ENCODE measurements at regions not wholly inside any gene's neighbourhood (a gene's known extent, or its start where the extent isn't known, plus 50 kb on each side); places are given as distances from the start of the nearest gene placed in this dataset.

DNA sequence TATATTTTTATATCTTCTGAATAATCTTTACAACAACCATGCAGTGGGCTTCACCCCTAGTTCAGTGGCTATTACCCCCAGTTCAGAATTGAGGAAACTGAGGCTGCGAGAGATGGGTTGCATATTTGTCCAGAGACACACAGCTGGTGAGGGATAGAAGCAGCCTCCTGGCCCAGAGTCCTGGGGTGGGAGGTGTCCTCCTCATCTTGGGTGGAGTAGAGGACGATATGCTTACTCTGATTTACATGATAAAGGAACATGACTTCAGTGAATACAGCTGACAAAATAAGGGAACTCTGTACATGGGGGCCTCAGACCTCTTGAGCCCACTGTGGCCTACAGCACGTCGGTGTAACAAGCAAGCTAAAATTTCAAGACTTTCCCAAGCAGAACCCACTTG lies 214.7 kb downstream of the FBXO15 start:
- 93% methylated on average over 3 of the region's 4 CpGs for WGBS (ENCODE audit: insufficient coverage)
- no peaks in the 10 kb centered on the region for H3K27me3 ChIP-seq (ENCODE audit: control insufficient read depth in 2 of 2, insufficient read depth in 2 of 2, low read length in 2 of 2)
- no peak overlapping the region for H3K4me3 Mint-ChIP-seq
- peaks cover 0 to 4% (median 2%) of the 10 kb centered on the region in 7 donors for H3K9me3 Mint-ChIP-seq
- H2AFZ ChIP-seq (ENCODE audit: insufficient read depth, low read depth, low read length, poor library complexity, severe bottlenecking) = no peak overlapping the region
- TF ChIP-seq, protein P1, sequence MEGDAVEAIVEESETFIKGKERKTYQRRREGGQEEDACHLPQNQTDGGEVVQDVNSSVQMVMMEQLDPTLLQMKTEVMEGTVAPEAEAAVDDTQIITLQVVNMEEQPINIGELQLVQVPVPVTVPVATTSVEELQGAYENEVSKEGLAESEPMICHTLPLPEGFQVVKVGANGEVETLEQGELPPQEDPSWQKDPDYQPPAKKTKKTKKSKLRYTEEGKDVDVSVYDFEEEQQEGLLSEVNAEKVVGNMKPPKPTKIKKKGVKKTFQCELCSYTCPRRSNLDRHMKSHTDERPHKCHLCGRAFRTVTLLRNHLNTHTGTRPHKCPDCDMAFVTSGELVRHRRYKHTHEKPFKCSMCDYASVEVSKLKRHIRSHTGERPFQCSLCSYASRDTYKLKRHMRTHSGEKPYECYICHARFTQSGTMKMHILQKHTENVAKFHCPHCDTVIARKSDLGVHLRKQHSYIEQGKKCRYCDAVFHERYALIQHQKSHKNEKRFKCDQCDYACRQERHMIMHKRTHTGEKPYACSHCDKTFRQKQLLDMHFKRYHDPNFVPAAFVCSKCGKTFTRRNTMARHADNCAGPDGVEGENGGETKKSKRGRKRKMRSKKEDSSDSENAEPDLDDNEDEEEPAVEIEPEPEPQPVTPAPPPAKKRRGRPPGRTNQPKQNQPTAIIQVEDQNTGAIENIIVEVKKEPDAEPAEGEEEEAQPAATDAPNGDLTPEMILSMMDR (IDR thresholded peaks at IDR 0.05) = no peak
- H3K36me3 Mint-ChIP-seq = no peaks in the 10 kb centered on the region
- no peak overlapping the region for H3K4me2 ChIP-seq (replicated peaks; ENCODE audit: extremely low read depth, low read length, poor library complexity, severe bottlenecking)
- H3K4me3 ChIP-seq (replicated peaks in 1 of 3; ENCODE audit: low read depth in 2 of 3, low read length in 3 of 3) = no peak overlapping the region
- no peak overlapping the region for H3K27ac Mint-ChIP-seq
- H4K20me1 ChIP-seq (ENCODE audit: insufficient read depth, low read length) = no peaks in the 10 kb centered on the region
- no peaks in the 10 kb centered on the region for H3K4me1 ChIP-seq (ENCODE audit: control insufficient read depth in 1 of 2, insufficient read depth in 2 of 2, low read length in 2 of 2)
- no peak overlapping the region for H3K27ac ChIP-seq (ENCODE audit: low read depth in 1 of 2, low read length in 2 of 2)
- no peak overlapping the region for H3K9ac ChIP-seq (ENCODE audit: insufficient read depth, low read length, poor library complexity, severe bottlenecking)
- H3K4me1 Mint-ChIP-seq = no peaks in the 10 kb centered on the region
- H3K79me2 ChIP-seq (ENCODE audit: insufficient read depth, low read length) = no peaks in the 10 kb centered on the region
- no peak for DNase-seq
- intact Hi-C loops (cut with micrococcal nuclease) = no loop called here
- H3K36me3 ChIP-seq (replicated peaks in 1 of 2; ENCODE audit: control insufficient read depth in 1 of 2, insufficient read depth in 2 of 2, low read length in 2 of 2) = no peaks in the 10 kb centered on the region
- H3K27me3 Mint-ChIP-seq (ENCODE audit: low read depth in 3 of 3) = peaks cover 0 to 5% (median 1%) of the 10 kb centered on the region in 3 donors
- no peaks in the 10 kb centered on the region for H3K9me3 ChIP-seq (replicated peaks in 1 of 2; ENCODE audit: control insufficient read depth in 1 of 2, insufficient read depth in 1 of 2, low read length in 2 of 2)

DNA sequence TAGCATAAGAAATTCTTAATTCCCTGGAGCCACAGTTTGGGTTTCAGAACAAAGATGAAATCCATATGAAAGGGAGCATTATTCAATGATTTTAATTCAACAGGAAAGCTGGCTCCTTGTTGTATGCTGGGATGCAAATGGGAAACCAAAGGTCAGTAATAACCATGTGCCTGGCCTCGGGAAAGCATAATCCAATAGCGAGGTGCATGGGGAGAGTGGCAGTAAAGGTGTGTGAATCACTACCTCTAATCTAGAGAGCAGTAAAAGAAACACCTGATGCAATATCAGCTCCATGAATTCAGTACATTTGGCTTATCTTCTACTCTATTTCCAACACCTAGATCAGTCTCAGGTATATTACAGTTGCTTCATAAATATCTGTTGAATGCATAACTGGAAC lies 220.1 kb downstream of the FBXO15 start:
- H3K4me1 ChIP-seq (ENCODE audit: control insufficient read depth in 1 of 2, insufficient read depth in 2 of 2, low read length in 2 of 2) = no peaks in the 10 kb centered on the region
- Mint-ChIP-seq H3K4me1 (no peaks in the 10 kb centered on the region), H3K27me3 (ENCODE audit: low read depth in 3 of 3) (peaks cover 0 to 1% (median 0%) of the 10 kb centered on the region in 3 donors), H3K9me3 (peaks cover 0 to 3% (median 0%) of the 10 kb centered on the region in 7 donors), H3K36me3 (no peaks in the 10 kb centered on the region), H3K4me3 (no peak overlapping the region), H3K27ac (no peak overlapping the region)
- no peak overlapping the region for H2AFZ ChIP-seq (ENCODE audit: insufficient read depth, low read depth, low read length, poor library complexity, severe bottlenecking)
- WGBS (ENCODE audit: insufficient coverage) = no CpG with 5 or more reads among the region's 2 CpGs
- H3K27me3 ChIP-seq (ENCODE audit: control insufficient read depth in 2 of 2, insufficient read depth in 2 of 2, low read length in 2 of 2) = no peaks in the 10 kb centered on the region
- H3K79me2 ChIP-seq (ENCODE audit: insufficient read depth, low read length) = no peaks in the 10 kb centered on the region
- H3K36me3 ChIP-seq (replicated peaks in 1 of 2; ENCODE audit: control insufficient read depth in 1 of 2, insufficient read depth in 2 of 2, low read length in 2 of 2) = no peaks in the 10 kb centered on the region
- H3K4me3 ChIP-seq (replicated peaks in 1 of 3; ENCODE audit: low read depth in 2 of 3, low read length in 3 of 3) = no peak overlapping the region
- H3K4me2 ChIP-seq (replicated peaks; ENCODE audit: extremely low read depth, low read length, poor library complexity, severe bottlenecking) = no peak overlapping the region
- TF ChIP-seq, protein P1 (IDR thresholded peaks at IDR 0.05) = no peak
- no peaks in the 10 kb centered on the region for H3K9me3 ChIP-seq (replicated peaks in 1 of 2; ENCODE audit: control insufficient read depth in 1 of 2, insufficient read depth in 1 of 2, low read length in 2 of 2)
- H3K9ac ChIP-seq (ENCODE audit: insufficient read depth, low read length, poor library complexity, severe bottlenecking) = no peak overlapping the region
- H4K20me1 ChIP-seq (ENCODE audit: insufficient read depth, low read length) = no peaks in the 10 kb centered on the region
- no peak for DNase-seq
- H3K27ac ChIP-seq (ENCODE audit: low read depth in 1 of 2, low read length in 2 of 2) = no peak overlapping the region
- intact Hi-C loops (cut with micrococcal nuclease) = no loop called here

Data from CD14-positive monocyte (primary cell).